LNCAP (cell line): ENCODE measurements at regions not wholly inside any gene's neighbourhood (a gene's known extent, or its start where the extent isn't known, plus 50 kb on each side); places are given as distances from the start of the nearest gene placed in this dataset.

Experiments
- CTCF ChIP-seq: fragments of 450-650 bp; IDR thresholded peaks from 2 replicates; pipeline ENCODE4 v1.5.1; 2017; ENCODE audit warnings: mild to moderate bottlenecking

- no peak for TF ChIP-seq CTCF
Observed at GRCh38 chr6:27095914-27096313, 151.6 kb upstream of the PRSS16 start.

- TF ChIP-seq CTCF: no peak
Observed at GRCh38 chr6:27096834-27097511, 150.5 kb upstream of the PRSS16 start.

- no peak for TF ChIP-seq CTCF
Observed at GRCh38 chr6:27098956-27099355, 148.5 kb upstream of the PRSS16 start.

- TF ChIP-seq CTCF: no peak
Observed at GRCh38 chr6:27100921-27101320, 146.6 kb upstream of the PRSS16 start.

- no peak for TF ChIP-seq CTCF
Observed at GRCh38 chr6:27101824-27102223, 145.7 kb upstream of the PRSS16 start.

GRCh38 chr6:27106382-27106781 is 141.1 kb upstream of the PRSS16 start:
- TF ChIP-seq CTCF: no peak

GRCh38 chr6:27111743-27112142 is 135.8 kb upstream of the PRSS16 start:
- TF ChIP-seq CTCF: no peak

- no peak for TF ChIP-seq CTCF
Observed at GRCh38 chr6:27112974-27113373, 134.5 kb upstream of the PRSS16 start.
